ENCODE measurements at regions not wholly inside any gene's neighbourhood (a gene's known extent, or its start where the extent isn't known, plus 50 kb on each side); places are given as distances from the start of the nearest gene placed in this dataset.

GRCh38 chrX:6377103-6377764 is 148.6 kb upstream of the NLGN4X start:
- no peak for TF ChIP-seq SP1 (IDR thresholded peaks at IDR 0.05)
- no peak for TF ChIP-seq BHLHE40 (IDR thresholded peaks at IDR 0.05; ENCODE audit: borderline replicate concordance)
- TF ChIP-seq FOXK2 (IDR thresholded peaks at IDR 0.05) = no peak
- TF ChIP-seq ZNF384 (IDR thresholded peaks at IDR 0.05) = no peak
- TF ChIP-seq CTBP1 (IDR thresholded peaks at IDR 0.05; ENCODE audit: borderline replicate concordance) = no peak
- TF ChIP-seq SUZ12 (IDR thresholded peaks at IDR 0.05) = no peak
- no peak for TF ChIP-seq HDGF (IDR thresholded peaks at IDR 0.05; ENCODE audit: borderline replicate concordance)
- TF ChIP-seq ARNT (IDR thresholded peaks at IDR 0.05) = no peak
- TF ChIP-seq ELF4 (IDR thresholded peaks at IDR 0.05) = no peak
- no peak for TF ChIP-seq FOXA1 (IDR thresholded peaks at IDR 0.05)
- no peak for TF ChIP-seq FOXM1 (IDR thresholded peaks at IDR 0.05; ENCODE audit: borderline replicate concordance)
- no peak for TF ChIP-seq PKNOX1 (IDR thresholded peaks at IDR 0.05)

All from HEK293T (cell line).